ENCODE measurements at regions not wholly inside any gene's neighbourhood (a gene's known extent, or its start where the extent isn't known, plus 50 kb on each side); places are given as distances from the start of the nearest gene placed in this dataset.

- intact Hi-C loops (cut with micrococcal nuclease) = no loop called here
- Mint-ChIP-seq H3K27me3 (peaks cover 10% of the 10 kb centered on the region), H3K4me3 (no peak overlapping the region), H3K4me1 (peaks cover 8% of the 10 kb centered on the region), H3K9me3 (no peaks in the 10 kb centered on the region), H3K27ac (no peak overlapping the region), H3K36me3 (ENCODE audit: low read depth) (no peaks in the 10 kb centered on the region)
- no peak for DNase-seq
These were observed 93.2 kb downstream of the MRPL36 start for GRCh38 chr5:1706428-1706827.

GRCh38 chr5:1706021-1706420 is 93.6 kb downstream of the MRPL36 start:
- Mint-ChIP-seq H3K36me3 (ENCODE audit: low read depth) (no peaks in the 10 kb centered on the region), H3K27ac (no peak overlapping the region), H3K9me3 (no peaks in the 10 kb centered on the region), H3K4me3 (no peak overlapping the region), H3K27me3 (peaks cover 8% of the 10 kb centered on the region), H3K4me1 (peaks cover 8% of the 10 kb centered on the region)
- intact Hi-C loops (cut with micrococcal nuclease) = no loop called here
- no peak for DNase-seq

- Mint-ChIP-seq H3K36me3 (ENCODE audit: low read depth) (no peaks in the 10 kb centered on the region), H3K4me1 (peaks cover 6% of the 10 kb centered on the region), H3K9me3 (no peaks in the 10 kb centered on the region), H3K27me3 (peaks cover 8% of the 10 kb centered on the region), H3K4me3 (no peak overlapping the region), H3K27ac (peak overlapping the region; percentile 16)
- intact Hi-C loops (cut with micrococcal nuclease) = no loop called here
- peak; percentile 41 for DNase-seq
These were observed 95.0 kb downstream of the MRPL36 start for GRCh38 chr5:1704676-1705075.

- Mint-ChIP-seq H3K9me3 (no peaks in the 10 kb centered on the region), H3K4me1 (peaks cover 4% of the 10 kb centered on the region), H3K36me3 (ENCODE audit: low read depth) (no peaks in the 10 kb centered on the region), H3K4me3 (no peak overlapping the region), H3K27ac (no peak overlapping the region), H3K27me3 (peaks cover 4% of the 10 kb centered on the region)
- peak; percentile 36 for DNase-seq
- intact Hi-C loops (cut with micrococcal nuclease) = no loop called here
These were observed 95.4 kb downstream of the MRPL36 start for GRCh38 chr5:1704266-1704665.

GRCh38 chr5:1703352-1704050 is 96.1 kb downstream of the MRPL36 start:
- DNase-seq = peak; percentile 48
- no peaks in the 10 kb centered on the region for H3K27me3 Mint-ChIP-seq
- H3K27ac Mint-ChIP-seq = no peak overlapping the region
- no peaks in the 10 kb centered on the region for H3K9me3 Mint-ChIP-seq
- H3K36me3 Mint-ChIP-seq (ENCODE audit: low read depth) = no peaks in the 10 kb centered on the region
- intact Hi-C loops (cut with micrococcal nuclease) = no loop called here
- H3K4me3 Mint-ChIP-seq = no peak overlapping the region
- H3K4me1 Mint-ChIP-seq = peaks cover 8% of the 10 kb centered on the region

- intact Hi-C loops (cut with micrococcal nuclease) = no loop called here
- Mint-ChIP-seq H3K27ac (no peak overlapping the region), H3K9me3 (no peaks in the 10 kb centered on the region), H3K4me3 (no peak overlapping the region), H3K36me3 (ENCODE audit: low read depth) (no peaks in the 10 kb centered on the region), H3K4me1 (peaks cover 12% of the 10 kb centered on the region), H3K27me3 (peaks cover 3% of the 10 kb centered on the region)
- no peak for DNase-seq
These were observed 97.3 kb downstream of the MRPL36 start for GRCh38 chr5:1702318-1702717.

- peaks cover 12% of the 10 kb centered on the region for H3K4me1 Mint-ChIP-seq
- no peak for DNase-seq
- H3K27ac Mint-ChIP-seq = no peak overlapping the region
- H3K9me3 Mint-ChIP-seq = no peaks in the 10 kb centered on the region
- H3K27me3 Mint-ChIP-seq = peaks cover 3% of the 10 kb centered on the region
- H3K36me3 Mint-ChIP-seq (ENCODE audit: low read depth) = no peaks in the 10 kb centered on the region
- H3K4me3 Mint-ChIP-seq = no peak overlapping the region
- intact Hi-C loops (cut with micrococcal nuclease) = no loop called here
These were observed 97.8 kb downstream of the MRPL36 start for GRCh38 chr5:1701884-1702283.

- H3K4me3 Mint-ChIP-seq = no peak overlapping the region
- intact Hi-C loops (cut with micrococcal nuclease) = no loop called here
- H3K27me3 Mint-ChIP-seq = peaks cover 6% of the 10 kb centered on the region
- peaks cover 12% of the 10 kb centered on the region for H3K4me1 Mint-ChIP-seq
- no peaks in the 10 kb centered on the region for H3K9me3 Mint-ChIP-seq
- H3K36me3 Mint-ChIP-seq (ENCODE audit: low read depth) = no peaks in the 10 kb centered on the region
- DNase-seq = no peak
- no peak overlapping the region for H3K27ac Mint-ChIP-seq
These were observed 98.3 kb downstream of the MRPL36 start for GRCh38 chr5:1701216-1701864.

GRCh38 chr5:1699394-1699793 is 100.2 kb downstream of the MRPL36 start:
- Mint-ChIP-seq H3K9me3 (no peaks in the 10 kb centered on the region), H3K27me3 (peaks cover 6% of the 10 kb centered on the region), H3K4me3 (no peak overlapping the region), H3K27ac (no peak overlapping the region), H3K4me1 (peaks cover 12% of the 10 kb centered on the region), H3K36me3 (ENCODE audit: low read depth) (no peaks in the 10 kb centered on the region)
- DNase-seq = no peak
- intact Hi-C loops (cut with micrococcal nuclease) = no loop called here

- intact Hi-C loops (cut with micrococcal nuclease) = no loop called here
- Mint-ChIP-seq H3K9me3 (no peaks in the 10 kb centered on the region), H3K36me3 (ENCODE audit: low read depth) (no peaks in the 10 kb centered on the region), H3K4me3 (no peak overlapping the region), H3K27me3 (peaks cover 6% of the 10 kb centered on the region), H3K4me1 (peaks cover 12% of the 10 kb centered on the region), H3K27ac (no peak overlapping the region)
- no peak for DNase-seq
These were observed 100.9 kb downstream of the MRPL36 start for GRCh38 chr5:1698589-1699316.

- Mint-ChIP-seq H3K4me1 (no peaks in the 10 kb centered on the region), H3K27ac (no peak overlapping the region), H3K4me3 (no peak overlapping the region), H3K9me3 (no peaks in the 10 kb centered on the region), H3K27me3 (peaks cover 3% of the 10 kb centered on the region), H3K36me3 (ENCODE audit: low read depth) (no peaks in the 10 kb centered on the region)
- peak; percentile 44 for DNase-seq
- intact Hi-C loops (cut with micrococcal nuclease) = no loop called here
These were observed 107.3 kb downstream of the MRPL36 start for GRCh38 chr5:1692381-1692780.

GRCh38 chr5:1687301-1687970 is 112.2 kb downstream of the MRPL36 start:
- intact Hi-C loops (cut with micrococcal nuclease) = no loop called here
- H3K27me3 Mint-ChIP-seq = peaks cover 4% of the 10 kb centered on the region
- H3K9me3 Mint-ChIP-seq = no peaks in the 10 kb centered on the region
- no peaks in the 10 kb centered on the region for H3K36me3 Mint-ChIP-seq (ENCODE audit: low read depth)
- peak; percentile 39 for DNase-seq
- no peaks in the 10 kb centered on the region for H3K4me1 Mint-ChIP-seq
- H3K27ac Mint-ChIP-seq = no peak overlapping the region
- no peak overlapping the region for H3K4me3 Mint-ChIP-seq

GRCh38 chr5:1686016-1686802 is 113.4 kb downstream of the MRPL36 start:
- no peak overlapping the region for H3K4me3 Mint-ChIP-seq
- intact Hi-C loops (cut with micrococcal nuclease) = no loop called here
- H3K4me1 Mint-ChIP-seq = no peaks in the 10 kb centered on the region
- peaks cover 4% of the 10 kb centered on the region for H3K27me3 Mint-ChIP-seq
- H3K27ac Mint-ChIP-seq = no peak overlapping the region
- no peaks in the 10 kb centered on the region for H3K9me3 Mint-ChIP-seq
- H3K36me3 Mint-ChIP-seq (ENCODE audit: low read depth) = no peaks in the 10 kb centered on the region
- DNase-seq = no peak
